ENCODE measurements at regions not wholly inside any gene's neighbourhood (a gene's known extent, or its start where the extent isn't known, plus 50 kb on each side); places are given as distances from the start of the nearest gene placed in this dataset.

DNA sequence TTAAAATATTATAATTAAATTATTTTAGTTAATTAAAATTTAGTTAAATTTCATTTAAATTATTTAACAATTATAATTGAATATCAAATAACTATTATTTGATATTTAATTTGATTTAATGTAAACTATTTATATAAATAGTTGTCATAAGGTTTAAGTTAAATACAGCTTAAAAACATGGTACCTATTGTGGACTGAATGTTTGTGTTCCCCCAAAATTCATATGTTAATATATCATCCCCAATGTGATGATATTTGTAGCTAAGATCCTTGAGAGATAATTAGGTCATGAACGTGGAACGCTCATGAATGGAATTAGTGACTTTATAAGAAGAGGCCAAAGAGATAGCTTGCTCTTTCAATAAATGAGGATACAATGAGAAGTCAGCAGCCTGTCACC lies 505.7 kb upstream of the LRATD1 start:
- DNase-seq, result no peak

- DNase-seq, result no peak
Observed at GRCh38 chr2:14127765-14128164, 504.8 kb upstream of the LRATD1 start.

GRCh38 chr2:14132386-14132785 lies 500.1 kb upstream of the LRATD1 start:
- DNase-seq, result no peak

DNA sequence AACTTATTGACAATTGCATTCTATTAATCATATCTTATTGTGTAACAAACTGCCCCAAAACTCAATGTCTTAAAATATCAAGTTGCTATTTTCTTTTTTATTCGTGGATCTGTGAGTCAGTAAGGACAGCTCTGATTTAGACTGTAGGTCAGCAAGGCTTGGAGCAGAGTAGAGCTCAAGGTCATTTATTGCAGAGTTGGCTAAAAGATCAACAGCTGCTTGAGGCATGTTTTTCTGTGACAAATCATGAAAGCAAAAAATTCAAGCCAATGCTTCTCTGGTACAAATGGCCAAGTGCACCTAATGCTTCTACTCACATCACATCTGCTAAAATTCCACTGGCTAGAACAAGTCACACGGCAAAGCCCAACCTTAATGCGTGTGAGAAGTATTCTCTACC lies 497.7 kb upstream of the LRATD1 start:
- no peak for DNase-seq

GRCh38 chr2:14136030-14136429 lies 496.5 kb upstream of the LRATD1 start:
- no peak for DNase-seq

DNA sequence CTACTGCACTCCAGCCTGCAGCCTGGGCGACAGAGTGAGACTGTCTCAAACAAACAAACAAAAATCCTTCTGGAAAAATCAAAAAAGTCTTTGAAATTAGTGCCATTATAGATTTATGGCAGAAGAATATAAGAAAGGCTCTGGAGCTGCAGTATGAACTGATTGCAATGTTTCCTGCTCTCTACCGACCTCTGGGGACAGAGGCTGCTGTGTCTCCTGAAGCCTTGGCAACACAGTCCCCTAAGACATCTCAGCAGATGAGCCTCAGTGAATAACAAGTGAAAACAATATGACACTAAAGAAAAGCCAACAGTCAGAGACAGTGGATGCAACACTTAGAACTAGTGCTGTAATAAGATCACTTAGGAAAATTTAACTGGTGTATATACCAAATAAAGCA lies 494.9 kb upstream of the LRATD1 start:
- DNase-seq, result no peak

DNA sequence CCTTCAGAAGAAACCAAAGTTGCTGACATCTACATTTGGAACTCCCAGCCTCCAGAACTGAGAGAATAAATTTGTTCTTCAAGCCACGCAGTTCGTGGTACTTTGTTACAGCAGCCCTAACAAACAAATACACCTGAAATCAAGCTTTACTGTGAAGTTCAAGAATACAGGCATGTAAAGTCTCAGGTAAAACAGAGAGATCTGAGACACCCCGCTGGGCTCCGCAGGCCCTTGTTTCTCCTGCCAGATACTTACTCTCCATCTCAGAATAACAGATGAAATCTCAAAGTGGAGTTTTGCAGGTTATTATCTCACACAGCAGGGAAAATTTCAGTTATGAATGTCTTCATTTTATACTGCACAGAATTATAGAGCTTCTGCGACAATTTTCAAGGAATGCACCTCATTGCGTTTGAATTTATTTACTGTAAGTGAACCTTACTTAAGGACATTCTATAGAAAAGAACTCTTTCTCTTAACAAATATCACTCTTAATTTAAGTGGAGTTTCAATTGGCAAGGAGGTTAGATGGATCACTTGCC lies 492.4 kb upstream of the LRATD1 start:
- no peak for DNase-seq

DNA sequence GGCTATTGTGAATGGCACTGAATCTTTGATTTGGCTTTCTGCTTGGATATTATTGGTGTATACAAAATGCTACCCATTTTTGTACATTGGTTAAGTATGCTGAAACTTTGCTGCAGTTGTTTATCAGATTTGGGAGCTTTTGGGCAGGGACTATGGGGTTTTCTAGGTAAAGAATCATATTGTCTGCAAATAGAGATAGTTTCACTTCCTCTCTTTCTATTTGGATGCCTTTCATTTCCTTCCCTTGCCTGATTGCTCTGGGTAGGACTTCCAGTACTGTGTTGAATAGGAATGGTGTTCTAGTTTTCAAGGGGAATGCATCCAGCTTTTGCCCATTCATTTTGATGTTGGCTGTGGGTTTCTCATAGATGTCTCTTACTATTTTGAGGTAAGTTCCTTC lies 489.1 kb upstream of the LRATD1 start:
- no peak for DNase-seq

- DNase-seq, result no peak
Observed at GRCh38 chr2:14148216-14148615, 484.3 kb upstream of the LRATD1 start.

- DNase-seq, result no peak
Observed at GRCh38 chr2:14157816-14158215, 474.7 kb upstream of the LRATD1 start.

- DNase-seq, result no peak
Observed at GRCh38 chr2:14180333-14180732, 452.2 kb upstream of the LRATD1 start.

GRCh38 chr2:14182227-14182946 lies 450.1 kb upstream of the LRATD1 start:
- DNase-seq, result no peak

GRCh38 chr2:14185906-14186305 lies 446.6 kb upstream of the LRATD1 start:
- no peak for DNase-seq

DNA sequence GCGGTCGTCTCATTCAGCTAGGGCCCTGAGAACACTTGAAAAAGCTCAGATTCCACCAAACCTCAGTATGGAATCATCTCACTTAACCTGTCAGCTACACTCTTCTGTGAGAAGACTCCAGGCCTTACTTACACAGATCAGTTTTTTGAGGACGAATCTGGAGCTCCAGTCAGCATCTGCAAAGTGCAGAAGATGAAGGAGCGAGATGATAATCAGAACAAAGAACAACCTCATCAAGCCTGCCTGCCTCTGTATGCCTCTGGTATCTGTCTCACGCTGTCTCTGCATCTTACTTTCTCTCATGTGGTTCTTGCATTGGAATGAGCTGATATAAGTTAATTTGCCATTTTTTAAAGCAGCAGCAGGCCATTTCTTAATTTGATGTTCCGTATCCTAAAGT lies 444.1 kb upstream of the LRATD1 start:
- no peak for DNase-seq

- DNase-seq, result no peak
Observed at GRCh38 chr2:14189929-14190328, 442.6 kb upstream of the LRATD1 start.

DNA sequence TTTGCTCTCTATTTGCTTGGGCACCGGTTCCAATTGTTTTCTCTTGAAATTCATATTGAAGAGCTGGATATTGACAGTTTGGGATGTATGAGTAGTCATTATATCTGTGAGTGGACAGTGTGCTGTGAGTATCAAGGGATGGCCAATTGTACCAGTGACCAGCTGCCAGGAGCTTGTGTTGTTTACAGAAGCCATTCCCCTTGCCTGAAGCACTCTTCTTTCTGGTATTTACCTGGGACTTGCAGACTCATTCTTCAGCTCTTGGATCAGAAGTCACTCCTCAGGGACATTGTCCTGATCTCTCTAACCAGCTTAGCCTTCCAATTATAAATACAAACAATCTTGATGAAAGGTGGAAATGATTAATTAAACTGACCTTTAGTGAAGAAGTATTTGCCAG lies 438.3 kb upstream of the LRATD1 start:
- DNase-seq, result no peak

DNA sequence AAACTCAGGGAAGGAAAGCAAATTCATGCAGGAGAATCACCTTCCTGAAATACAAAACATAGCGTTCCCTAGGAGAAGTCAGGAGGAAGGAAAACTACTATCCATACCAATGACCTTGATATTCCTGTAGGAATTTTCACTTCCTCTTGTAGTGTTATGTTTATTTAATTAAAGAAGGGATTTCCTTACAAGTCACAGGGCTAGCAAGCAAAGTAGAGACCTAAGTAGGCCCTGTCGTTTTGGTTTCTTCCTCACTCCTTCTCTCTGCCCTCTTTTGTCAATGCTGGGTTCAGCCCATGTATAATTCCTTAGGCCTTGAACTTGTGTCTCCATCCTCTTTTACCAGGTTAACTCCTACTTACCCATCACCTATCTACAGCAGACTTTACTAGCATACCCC lies 435.2 kb upstream of the LRATD1 start:
- DNase-seq, result no peak

DNA sequence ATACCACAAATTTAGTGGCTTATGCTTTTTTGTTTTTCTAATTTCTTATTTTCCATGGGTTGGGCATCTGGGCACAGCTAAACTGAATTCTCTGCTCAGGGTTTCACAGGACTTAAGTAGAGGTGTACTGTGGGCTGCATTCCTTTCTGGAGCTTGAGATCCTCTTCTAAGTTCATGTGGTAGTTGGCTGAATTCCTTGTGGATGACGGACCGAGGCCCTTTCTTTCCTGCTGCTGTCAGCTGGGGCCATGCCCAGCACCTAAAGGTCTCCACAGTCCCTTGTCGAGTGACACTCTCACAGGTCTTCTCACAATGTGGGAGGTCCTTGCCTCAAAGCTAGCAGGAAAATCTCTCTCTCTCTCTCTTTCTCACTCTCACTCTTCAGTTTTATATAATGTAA lies 433.5 kb upstream of the LRATD1 start:
- no peak for DNase-seq

DNA sequence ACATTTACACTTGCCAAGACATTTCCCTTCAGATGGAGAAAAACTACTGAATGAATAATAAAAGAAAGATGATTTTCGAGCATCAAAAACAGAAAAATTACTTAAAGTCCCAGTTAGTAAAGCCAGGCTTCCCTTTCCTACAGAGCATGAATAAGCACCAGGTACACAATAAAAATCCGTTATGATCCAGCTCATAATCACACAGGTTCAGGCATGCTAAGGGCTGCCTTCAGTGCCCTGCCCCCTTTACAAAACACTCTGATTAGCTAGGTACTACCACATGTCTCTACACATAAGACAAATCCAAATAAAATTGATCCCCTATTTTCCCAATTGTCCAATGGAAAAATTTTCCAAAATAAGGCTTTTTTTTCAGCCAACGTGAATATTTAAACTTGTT lies 413.2 kb upstream of the LRATD1 start:
- no peak for DNase-seq

DNA sequence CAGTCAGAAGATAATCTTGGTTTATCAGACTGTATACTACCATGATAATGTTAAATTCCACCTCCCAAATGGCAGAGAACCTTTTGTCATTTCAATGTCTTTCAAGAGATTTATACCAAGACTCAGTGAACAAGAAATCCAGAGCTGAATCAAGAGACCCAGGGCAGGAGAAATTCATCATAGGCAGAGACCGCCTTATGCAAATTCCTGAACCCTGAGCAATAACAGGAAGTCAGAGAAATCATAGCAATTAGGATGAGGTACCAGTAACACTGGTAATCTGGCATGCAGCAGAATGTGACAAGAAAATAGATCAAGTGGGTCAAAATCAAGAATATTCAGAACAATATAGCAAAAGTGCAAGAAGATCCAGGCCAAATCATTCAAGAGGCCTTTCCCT lies 412.4 kb upstream of the LRATD1 start:
- DNase-seq, result no peak

- DNase-seq, result no peak
Observed at GRCh38 chr2:14221466-14221865, 411.1 kb upstream of the LRATD1 start.

GRCh38 chr2:14223576-14223975 lies 408.9 kb upstream of the LRATD1 start:
- DNase-seq, result no peak

DNA sequence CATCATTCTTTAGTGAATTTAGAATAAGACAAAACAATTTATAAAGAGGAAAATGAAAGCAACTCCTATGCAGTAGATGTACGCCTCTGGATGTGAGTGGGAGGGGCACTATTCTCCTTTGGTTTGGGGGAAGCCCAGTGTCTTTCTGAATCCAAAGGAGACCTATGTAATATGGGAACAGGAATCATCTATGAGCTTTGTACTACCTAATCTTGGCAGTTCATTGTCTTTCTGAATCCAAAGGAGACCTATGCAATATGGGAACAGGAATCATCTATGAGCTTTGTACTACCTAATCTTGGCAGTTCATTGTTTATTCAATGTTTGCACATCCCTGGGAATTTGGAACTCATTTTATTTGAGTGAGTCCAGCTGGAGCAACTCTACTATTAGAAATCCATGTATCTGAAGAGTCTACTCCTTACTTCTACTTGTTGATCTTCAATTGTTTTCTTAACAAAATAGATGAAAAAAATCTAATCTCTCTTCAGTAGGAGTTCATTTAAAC lies 401.1 kb upstream of the LRATD1 start:
- DNase-seq, result no peak

GRCh38 chr2:14232217-14232616 lies 400.3 kb upstream of the LRATD1 start:
- no peak for DNase-seq

- DNase-seq, result no peak
Observed at GRCh38 chr2:14234911-14235310, 397.6 kb upstream of the LRATD1 start.
